GM23248 (cell line): ENCODE measurements at regions not wholly inside any gene's neighbourhood (a gene's known extent, or its start where the extent isn't known, plus 50 kb on each side); places are given as distances from the start of the nearest gene placed in this dataset.

Experiments used
- DNase-seq: peaks from one replicate; pipeline ENCODE4 v3.0.0-alpha.2; 2015
- H2AFZ ChIP-seq: fragments of 200-600 bp; sonication (generic); 2 replicates; pipeline ENCODE4 v1.6.1; 2016; ENCODE audit warnings: antibody characterized with exemption
- H3F3A ChIP-seq: fragments of 200-600 bp; sonication (generic); 2 replicates; pipeline ENCODE4 v1.6.1; 2016; ENCODE audit warnings: mild to moderate bottlenecking, antibody characterized with exemption, mixed run types; ENCODE audit not compliant: insufficient read depth
- H3K27ac ChIP-seq: fragments of 200-600 bp; sonication (generic); 2 replicates; pipeline ENCODE4 v1.5.1; 2016; ENCODE audit warnings: mild to moderate bottlenecking
- H3K27me3 ChIP-seq: fragments of 200-600 bp; sonication (generic); replicated peaks from 2 replicates; pipeline ENCODE4 v1.6.1; 2016; ENCODE audit warnings: mild to moderate bottlenecking; ENCODE audit not compliant: insufficient read depth
- H3K36me3 ChIP-seq: fragments of 200-600 bp; sonication (generic); 2 replicates; pipeline ENCODE4 v1.6.1; 2016; ENCODE audit warnings: low read depth, mild to moderate bottlenecking
- H3K4me1 ChIP-seq: fragments of 200-600 bp; sonication (generic); 2 replicates; pipeline ENCODE4 v1.6.1; 2016; ENCODE audit warnings: mild to moderate bottlenecking; ENCODE audit not compliant: insufficient read depth
- H3K4me2 ChIP-seq: fragments of 200-600 bp; sonication (generic); one replicate; pipeline ENCODE4 v1.6.1; 2016; ENCODE audit warnings: mild to moderate bottlenecking; ENCODE audit not compliant: unreplicated experiment
- H3K4me3 ChIP-seq: fragments of 200-600 bp; sonication (generic); 2 replicates; pipeline ENCODE4 v1.5.1; 2016; ENCODE audit warnings: mild to moderate bottlenecking
- H3K79me2 ChIP-seq: fragments of 200-600 bp; sonication (generic); 2 replicates; pipeline ENCODE4 v1.6.1; 2016; ENCODE audit warnings: mild to moderate bottlenecking; ENCODE audit not compliant: insufficient read depth
- H3K9ac ChIP-seq: fragments of 200-600 bp; sonication (generic); 2 replicates; pipeline ENCODE4 v1.6.1; 2016; ENCODE audit warnings: mild to moderate bottlenecking
- H3K9me2 ChIP-seq: fragments of 200-600 bp; sonication (generic); 2 replicates; pipeline ENCODE4 v1.6.1; 2016; ENCODE audit warnings: mixed run types, mild to moderate bottlenecking, moderate library complexity; ENCODE audit not compliant: insufficient read depth
- H3K9me3 ChIP-seq: fragments of 200-600 bp; sonication (generic); one replicate; pipeline ENCODE4 v1.6.1; 2017; ENCODE audit warnings: low read depth
- H4K20me1 ChIP-seq: fragments of 200-600 bp; sonication (generic); 2 replicates; pipeline ENCODE4 v1.6.0; 2016; ENCODE audit not compliant: insufficient read depth
- EZH2 ChIP-seq: fragments of 200-600 bp; sonication (generic); IDR thresholded peaks from 2 replicates; pipeline ENCODE4 v1.6.1; 2018; ENCODE audit warnings: antibody characterized with exemption, mild to moderate bottlenecking; ENCODE audit not compliant: insufficient read depth, poor library complexity, severe bottlenecking
- EZH2phosphoT487 ChIP-seq: fragments of 200-600 bp; sonication (generic); IDR thresholded peaks from 2 replicates; pipeline ENCODE4 v1.6.1; 2018; ENCODE audit warnings: antibody characterized with exemption, moderate library complexity, mild to moderate bottlenecking, low read depth; ENCODE audit not compliant: insufficient read depth
- WGBS, 2 experiments: methylation state at CpG; one replicate each; pipeline ENCODE4 v1.1.6; 2015 to 2017; ENCODE audit warnings: low lambda C conversion rate in 2 of 2, low coverage in 1 of 2; ENCODE audit errors: missing lambda C conversion rate in 2 of 2; 5-methylcytosine and 5-hydroxymethylcytosine counted together
- in situ Hi-C: fragments of 300-500 bp; cut with MboI; formaldehyde crosslinking; loops from 2 replicates; pipeline ENCODE4 v1.15.0; 2020

DNA sequence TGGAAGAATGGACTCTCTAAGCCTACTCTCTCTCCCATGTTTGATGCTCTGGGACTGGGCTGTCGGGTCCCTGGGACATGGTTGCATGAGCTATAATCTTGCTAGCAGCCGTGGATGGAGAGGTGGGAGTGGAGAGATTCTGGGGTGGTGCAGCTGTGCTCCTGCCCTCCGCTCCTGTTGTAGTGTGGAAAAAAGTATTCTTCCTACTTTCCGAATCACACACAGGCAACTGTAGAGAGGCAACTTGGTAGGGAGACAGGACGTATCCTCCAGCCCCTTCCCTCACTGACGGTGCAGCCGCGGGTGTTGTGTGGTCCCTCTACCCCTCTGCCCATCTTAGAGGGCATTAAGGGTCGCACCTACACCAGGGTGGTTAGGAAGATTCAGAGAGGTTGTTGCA, 281.4 kb upstream of the TLE3 start:
- Histone ChIP-seq H3F3A (peaks cover 14% of the 10 kb centered on the region; the same call in 1 of the 2 replicates), H3K36me3 (no peaks in the 10 kb centered on the region), H3K4me2 (no peak overlapping the region), H3K4me1 (peaks cover 28% of the 10 kb centered on the region), H3K27ac (no peak overlapping the region), H2AFZ (no peak overlapping the region), H3K27me3 (no peaks in the 10 kb centered on the region), H3K9ac (no peak overlapping the region), H3K9me3 (no peaks in the 10 kb centered on the region), H4K20me1 (no peaks in the 10 kb centered on the region), H3K79me2 (no peaks in the 10 kb centered on the region), H3K9me2 (no peaks in the 10 kb centered on the region), H3K4me3 (no peak overlapping the region)
- DNase-seq, result no peak
- WGBS, 2 experiments, result 93% methylated on average over 9 of the region's 9 CpGs
- no peak for TF ChIP-seq EZH2
- no peak for TF ChIP-seq EZH2phosphoT487
- in situ Hi-C loops, result no loop called here

DNA sequence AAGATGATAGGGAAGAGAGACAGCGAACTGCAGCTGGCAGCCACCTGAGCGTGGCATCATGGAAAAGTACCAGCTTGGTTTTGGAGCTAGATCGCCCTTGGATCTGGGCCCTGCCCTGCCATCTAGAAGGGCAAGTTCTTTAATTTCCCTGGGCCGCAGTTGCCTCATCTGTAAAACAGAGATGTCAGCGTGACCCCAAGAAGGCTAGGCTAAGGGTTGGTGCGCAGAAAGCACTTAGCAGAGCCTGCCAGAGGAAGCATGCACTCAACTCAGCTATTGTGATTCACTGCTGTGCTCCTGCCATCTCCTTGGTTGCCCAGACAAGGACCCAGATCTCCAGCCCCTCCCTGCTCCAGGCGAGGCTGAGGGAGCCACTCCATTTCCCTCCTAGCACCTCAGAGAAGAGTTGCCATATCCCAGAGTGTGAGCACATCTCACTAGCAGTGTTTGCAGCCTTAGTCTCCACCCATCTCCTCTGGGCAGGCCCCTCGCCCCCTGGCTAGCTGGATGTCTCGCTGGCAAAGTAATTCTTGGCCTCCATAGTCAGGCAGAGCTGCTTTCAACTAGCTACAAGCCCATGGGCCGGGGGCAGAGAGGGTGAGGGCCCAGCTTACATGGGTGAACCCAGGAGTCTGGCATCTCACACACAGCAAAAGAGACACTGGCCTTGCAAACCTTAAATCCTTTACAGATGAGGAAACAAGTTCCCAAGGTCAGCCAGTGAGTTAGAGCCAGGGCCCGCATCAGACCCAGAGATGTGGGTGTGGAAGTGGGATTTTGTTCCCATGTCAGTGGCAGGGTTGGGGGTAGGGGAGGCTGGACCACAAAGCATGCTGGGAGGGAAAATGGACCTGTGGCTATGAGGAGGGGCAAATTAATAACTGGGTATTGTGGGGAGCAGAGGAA, 280.7 kb upstream of the TLE3 start:
- Histone ChIP-seq H3K4me2 (no peak overlapping the region), H3K79me2 (no peaks in the 10 kb centered on the region), H3K27me3 (no peaks in the 10 kb centered on the region), H3K4me1 (peaks cover 28% of the 10 kb centered on the region), H4K20me1 (no peaks in the 10 kb centered on the region), H2AFZ (no peak overlapping the region), H3K4me3 (no peak overlapping the region), H3K9me3 (no peaks in the 10 kb centered on the region), H3K36me3 (no peaks in the 10 kb centered on the region), H3K9ac (no peak overlapping the region), H3K27ac (no peak overlapping the region), H3K9me2 (no peaks in the 10 kb centered on the region), H3F3A (peaks cover 14% of the 10 kb centered on the region; the same call in 1 of the 2 replicates)
- DNase-seq, result peak; percentile 18
- TF ChIP-seq EZH2, result no peak
- no peak for TF ChIP-seq EZH2phosphoT487
- in situ Hi-C loops, result no loop called here
- 79 to 81% methylated on average over 11 of the region's 11 CpGs for WGBS, 2 experiments

DNA sequence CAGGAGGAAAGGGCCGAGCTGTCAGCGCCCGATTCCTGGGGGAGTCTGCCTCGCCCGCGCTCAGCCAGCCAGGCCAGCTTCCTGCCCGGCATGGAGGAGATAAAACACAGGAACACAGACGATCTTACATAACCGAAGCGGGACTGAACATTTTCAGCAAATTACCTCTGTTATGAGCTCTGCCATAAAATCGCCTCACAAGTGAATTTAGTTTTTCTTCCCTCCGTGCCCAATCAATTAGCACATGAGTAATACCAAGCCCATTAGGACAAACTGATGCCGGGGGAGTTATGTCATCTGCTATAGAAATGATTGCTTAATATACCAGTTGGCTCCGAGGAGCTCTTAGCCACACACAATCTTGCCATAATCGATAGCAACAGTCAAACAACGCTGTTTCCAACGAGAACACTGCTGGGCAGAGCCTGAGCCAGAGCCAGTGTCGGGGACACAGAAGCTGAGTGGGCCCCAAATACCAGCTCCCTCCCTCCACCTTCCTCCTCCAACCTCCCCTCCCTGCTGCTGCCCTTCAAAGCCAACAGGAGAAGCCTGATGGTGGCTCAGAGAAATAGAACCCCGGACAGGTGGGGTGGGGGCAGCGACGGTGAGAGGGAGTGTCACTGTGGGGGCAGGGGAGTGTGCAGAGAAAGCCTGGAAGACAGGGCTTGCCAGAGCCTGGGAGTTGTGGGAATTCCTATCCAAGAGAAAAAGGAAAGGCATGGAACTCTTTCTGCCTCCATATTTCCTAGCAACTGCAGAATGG, 279.4 kb upstream of the TLE3 start:
- in situ Hi-C loops, result no loop called here
- Histone ChIP-seq H3K9me3 (no peaks in the 10 kb centered on the region), H3K79me2 (no peaks in the 10 kb centered on the region), H3F3A (peaks cover 14% of the 10 kb centered on the region; the same call in 1 of the 2 replicates), H3K27me3 (no peaks in the 10 kb centered on the region), H3K36me3 (no peaks in the 10 kb centered on the region), H3K9ac (peak overlapping the region; percentile 65), H3K27ac (peak overlapping the region; percentile 59), H2AFZ (peak overlapping the region; percentile 79), H3K4me3 (peak overlapping the region; percentile 64), H4K20me1 (no peaks in the 10 kb centered on the region), H3K9me2 (no peaks in the 10 kb centered on the region), H3K4me2 (peak overlapping the region; percentile 92), H3K4me1 (peaks cover 28% of the 10 kb centered on the region)
- WGBS, 2 experiments, result 1 to 2% methylated on average over 21 of the region's 21 CpGs
- DNase-seq, result peak; percentile 85
- no peak for TF ChIP-seq EZH2
- TF ChIP-seq EZH2phosphoT487, result no peak

DNA sequence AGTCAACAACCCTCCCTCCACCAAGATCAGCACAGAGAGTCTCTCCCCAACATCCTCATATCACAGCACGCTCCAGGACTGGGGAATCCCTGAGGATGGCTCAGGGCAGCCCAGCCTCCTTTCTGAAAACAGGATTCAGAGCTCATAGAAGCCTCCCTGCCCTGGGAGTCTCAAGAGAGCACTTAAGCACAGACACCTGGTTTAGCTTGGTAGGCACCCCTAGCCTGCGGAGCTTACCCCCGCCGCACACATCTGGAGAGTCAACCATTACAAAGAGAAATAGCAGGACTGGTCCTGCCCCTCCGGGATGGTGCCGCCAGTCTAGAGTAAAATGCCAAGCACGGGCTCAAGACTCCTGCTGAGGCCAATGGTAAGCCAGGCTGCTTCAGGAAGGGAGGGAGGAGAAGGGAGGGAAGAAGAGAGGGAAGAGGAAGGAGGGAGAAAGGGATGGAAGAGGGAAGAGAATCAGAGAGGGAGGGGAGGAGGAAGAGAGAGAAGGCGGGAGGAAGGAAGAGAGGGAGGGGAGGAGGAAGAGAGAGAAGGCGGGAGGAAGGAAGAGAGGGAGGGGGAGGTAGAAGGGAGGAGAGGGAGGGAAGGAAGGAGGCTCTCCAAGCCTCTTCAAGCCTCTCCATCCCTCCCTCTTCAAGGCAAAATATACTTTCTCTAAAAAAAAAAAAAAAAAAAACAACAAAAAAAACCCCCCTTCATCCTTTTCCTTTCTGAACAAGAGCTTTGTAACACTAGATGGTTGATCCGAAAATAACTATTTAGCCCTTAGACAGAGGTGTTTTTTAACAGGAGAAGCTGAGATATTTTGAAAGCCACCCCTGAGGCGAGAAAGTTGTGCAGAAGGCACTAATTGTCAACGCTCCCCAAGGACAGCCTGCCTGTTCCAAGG, 278.6 kb upstream of the TLE3 start:
- H3K36me3 ChIP-seq, result no peaks in the 10 kb centered on the region
- H3F3A ChIP-seq, result peaks cover 14% of the 10 kb centered on the region; the same call in 1 of the 2 replicates
- no peaks in the 10 kb centered on the region for H3K9me2 ChIP-seq
- no peaks in the 10 kb centered on the region for H3K9me3 ChIP-seq
- H3K79me2 ChIP-seq, result no peaks in the 10 kb centered on the region
- peak overlapping the region; percentile 65 for H3K9ac ChIP-seq
- peaks cover 28% of the 10 kb centered on the region for H3K4me1 ChIP-seq
- H4K20me1 ChIP-seq, result no peaks in the 10 kb centered on the region
- in situ Hi-C loops, result no loop called here
- peak overlapping the region; percentile 64 for H3K4me3 ChIP-seq
- DNase-seq, result no peak
- H3K27me3 ChIP-seq, result no peaks in the 10 kb centered on the region
- H2AFZ ChIP-seq, result peak overlapping the region; percentile 79
- peak overlapping the region; percentile 59 for H3K27ac ChIP-seq
- H3K4me2 ChIP-seq, result peak overlapping the region; percentile 92
- TF ChIP-seq EZH2 (no peak), EZH2phosphoT487 (no peak)
- WGBS, 2 experiments, result 42 to 61% methylated on average over 12 of the region's 12 CpGs
